Neural crest cell (in vitro differentiated cells): ENCODE measurements at regions not wholly inside any gene's neighbourhood (a gene's known extent, or its start where the extent isn't known, plus 50 kb on each side); places are given as distances from the start of the nearest gene placed in this dataset.

ENCODE experiments used
- DNase-seq: peaks from one replicate; pipeline ENCODE4 v3.0.0; 2021; ENCODE audit warnings: low read depth, mixed read lengths, low spot score
- H3K27ac Mint-ChIP-seq: one replicate; pipeline ENCODE4 v1.8.0; 2021; ENCODE audit warnings: mild to moderate bottlenecking, mixed read lengths; ENCODE audit not compliant: unreplicated experiment
- H3K27me3 Mint-ChIP-seq: 2 replicates; pipeline ENCODE4 v1.8.0; 2021; ENCODE audit warnings: low read depth, mild to moderate bottlenecking, mixed read lengths
- H3K36me3 Mint-ChIP-seq: 2 replicates; pipeline ENCODE4 v1.8.0; 2021; ENCODE audit warnings: low read depth, mild to moderate bottlenecking, mixed read lengths
- H3K4me1 Mint-ChIP-seq: 2 replicates; pipeline ENCODE4 v1.8.0; 2021; ENCODE audit warnings: mixed read lengths
- H3K4me3 Mint-ChIP-seq: one replicate; pipeline ENCODE4 v1.8.0; 2021; ENCODE audit warnings: mild to moderate bottlenecking, mixed read lengths
- H3K9me3 Mint-ChIP-seq: 2 replicates; pipeline ENCODE4 v1.8.0; 2021; ENCODE audit warnings: mixed read lengths
- TF ChIP-seq, protein P1 (sequence below): fragments of 200-600 bp; sonication (generic); conservative IDR thresholded peaks from 2 replicates; pipeline ENCODE4 v1.5.0; 2021; ENCODE audit warnings: antibody characterized with exemption, mild to moderate bottlenecking

DNA sequence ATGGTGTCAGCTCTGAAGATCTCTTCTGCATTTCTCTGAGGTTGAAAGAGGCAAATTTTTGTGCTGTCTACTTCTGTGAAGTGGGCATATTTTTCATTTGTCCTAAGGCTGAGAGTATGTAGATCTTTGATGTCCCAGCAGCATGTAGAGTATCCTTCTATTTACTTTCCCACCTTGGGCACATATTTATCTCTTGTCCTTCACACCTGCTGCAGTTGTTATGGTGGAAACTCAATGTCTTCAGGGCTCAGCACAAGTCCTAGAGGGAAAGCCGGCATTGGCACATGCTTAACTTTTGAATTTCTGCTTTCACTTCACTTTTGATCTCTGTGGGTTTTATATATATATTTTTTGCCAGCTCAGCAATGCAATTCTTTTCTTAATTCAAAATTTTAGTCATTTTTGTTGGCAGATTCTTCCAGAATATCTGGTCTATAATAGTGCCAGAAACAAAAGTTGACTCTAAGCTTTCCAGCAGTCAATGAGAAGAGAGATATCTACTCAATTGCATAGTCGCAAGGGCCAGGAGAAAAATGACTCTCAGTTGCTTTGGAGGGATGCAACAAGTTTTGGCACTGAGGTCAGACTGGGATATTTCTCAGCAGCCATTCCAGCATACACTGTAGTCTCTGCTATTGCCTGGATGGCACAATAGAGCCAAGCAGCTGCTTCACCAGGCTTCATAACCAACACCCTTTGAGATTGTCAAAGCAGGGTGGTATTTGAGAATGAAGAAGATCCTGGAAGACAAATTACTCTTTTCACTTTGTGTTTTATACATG lies 127.8 kb upstream of the FAT1 start:
- TF ChIP-seq, protein P1, sequence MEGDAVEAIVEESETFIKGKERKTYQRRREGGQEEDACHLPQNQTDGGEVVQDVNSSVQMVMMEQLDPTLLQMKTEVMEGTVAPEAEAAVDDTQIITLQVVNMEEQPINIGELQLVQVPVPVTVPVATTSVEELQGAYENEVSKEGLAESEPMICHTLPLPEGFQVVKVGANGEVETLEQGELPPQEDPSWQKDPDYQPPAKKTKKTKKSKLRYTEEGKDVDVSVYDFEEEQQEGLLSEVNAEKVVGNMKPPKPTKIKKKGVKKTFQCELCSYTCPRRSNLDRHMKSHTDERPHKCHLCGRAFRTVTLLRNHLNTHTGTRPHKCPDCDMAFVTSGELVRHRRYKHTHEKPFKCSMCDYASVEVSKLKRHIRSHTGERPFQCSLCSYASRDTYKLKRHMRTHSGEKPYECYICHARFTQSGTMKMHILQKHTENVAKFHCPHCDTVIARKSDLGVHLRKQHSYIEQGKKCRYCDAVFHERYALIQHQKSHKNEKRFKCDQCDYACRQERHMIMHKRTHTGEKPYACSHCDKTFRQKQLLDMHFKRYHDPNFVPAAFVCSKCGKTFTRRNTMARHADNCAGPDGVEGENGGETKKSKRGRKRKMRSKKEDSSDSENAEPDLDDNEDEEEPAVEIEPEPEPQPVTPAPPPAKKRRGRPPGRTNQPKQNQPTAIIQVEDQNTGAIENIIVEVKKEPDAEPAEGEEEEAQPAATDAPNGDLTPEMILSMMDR: no peak
- Mint-ChIP-seq H3K4me1 (peaks cover 2% of the 10 kb centered on the region), H3K27me3 (no peaks in the 10 kb centered on the region), H3K4me3 (no peak overlapping the region), H3K9me3 (peaks cover 17% of the 10 kb centered on the region), H3K36me3 (peaks cover 22% of the 10 kb centered on the region), H3K27ac (no peak overlapping the region)
- no peak for DNase-seq

DNA sequence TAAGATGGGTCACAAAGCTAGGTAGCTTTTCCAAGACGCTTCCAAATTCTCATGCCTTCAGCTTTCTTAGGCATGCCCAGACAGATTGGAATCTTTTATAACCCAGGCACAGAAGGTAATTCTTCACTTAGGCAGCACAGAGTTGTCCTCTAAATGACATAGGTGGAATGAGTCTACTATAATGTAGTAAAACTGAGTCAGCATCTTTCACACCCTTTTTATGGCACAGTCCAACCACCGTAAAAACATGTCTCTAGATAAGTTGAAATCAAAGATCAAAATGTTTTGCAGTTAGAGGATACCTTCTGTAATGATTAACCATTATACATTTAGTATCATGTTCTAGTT lies 128.4 kb upstream of the FAT1 start:
- TF ChIP-seq, protein P1: no peak
- H3K36me3 Mint-ChIP-seq: peaks cover 22% of the 10 kb centered on the region
- DNase-seq: no peak
- peaks cover 17% of the 10 kb centered on the region for H3K9me3 Mint-ChIP-seq
- H3K4me3 Mint-ChIP-seq: no peak overlapping the region
- H3K4me1 Mint-ChIP-seq: no peaks in the 10 kb centered on the region
- H3K27me3 Mint-ChIP-seq: no peaks in the 10 kb centered on the region
- H3K27ac Mint-ChIP-seq: no peak overlapping the region

DNA sequence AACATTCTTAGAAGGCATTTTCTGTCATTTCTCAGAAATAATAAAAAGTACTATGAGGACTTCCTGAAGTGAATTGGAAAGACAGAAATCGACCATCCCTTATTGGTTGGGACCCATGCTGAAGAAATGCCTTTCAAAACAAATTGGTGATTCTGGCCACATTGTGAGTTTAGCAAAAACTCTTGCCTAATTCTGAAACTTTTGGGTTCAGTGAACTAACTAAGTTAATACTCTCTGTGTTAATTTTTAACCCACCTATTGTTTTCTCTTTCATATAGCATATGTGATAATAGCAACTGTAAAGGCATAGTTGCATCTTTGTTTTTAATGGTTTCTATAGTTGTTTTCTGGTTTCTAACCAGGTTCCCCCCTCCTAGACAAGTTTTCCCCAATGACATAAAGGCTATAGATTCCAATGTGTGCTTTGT lies 129.3 kb upstream of the FAT1 start:
- Mint-ChIP-seq H3K9me3 (peaks cover 14% of the 10 kb centered on the region), H3K27me3 (no peaks in the 10 kb centered on the region), H3K36me3 (peaks cover 17% of the 10 kb centered on the region), H3K4me1 (no peaks in the 10 kb centered on the region), H3K4me3 (no peak overlapping the region), H3K27ac (no peak overlapping the region)
- no peak for DNase-seq
- TF ChIP-seq, protein P1: no peak

DNA sequence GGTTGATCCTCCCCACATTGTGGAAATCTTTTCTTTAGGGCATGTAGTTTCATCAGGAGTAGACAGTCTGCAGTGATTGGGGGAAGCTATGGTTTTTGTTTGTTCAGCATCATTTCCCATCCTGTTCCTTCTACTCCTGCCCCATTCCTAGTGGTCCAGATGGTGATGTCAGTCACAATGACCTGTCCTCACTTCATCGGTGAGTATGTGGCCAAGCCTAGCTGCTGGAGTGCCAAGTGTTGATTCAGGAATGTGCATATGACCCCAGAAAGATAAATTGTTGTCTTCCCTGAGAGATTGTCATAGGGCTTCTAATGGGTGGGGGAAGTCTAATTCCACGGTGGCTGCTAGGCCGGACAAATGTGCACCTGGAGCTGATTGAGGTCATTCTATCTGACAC lies 130.6 kb upstream of the FAT1 start:
- TF ChIP-seq, protein P1: no peak
- Mint-ChIP-seq H3K36me3 (peaks cover 15% of the 10 kb centered on the region), H3K4me3 (no peak overlapping the region), H3K27ac (no peak overlapping the region), H3K9me3 (peaks cover 11% of the 10 kb centered on the region), H3K4me1 (no peaks in the 10 kb centered on the region), H3K27me3 (no peaks in the 10 kb centered on the region)
- no peak for DNase-seq

DNA sequence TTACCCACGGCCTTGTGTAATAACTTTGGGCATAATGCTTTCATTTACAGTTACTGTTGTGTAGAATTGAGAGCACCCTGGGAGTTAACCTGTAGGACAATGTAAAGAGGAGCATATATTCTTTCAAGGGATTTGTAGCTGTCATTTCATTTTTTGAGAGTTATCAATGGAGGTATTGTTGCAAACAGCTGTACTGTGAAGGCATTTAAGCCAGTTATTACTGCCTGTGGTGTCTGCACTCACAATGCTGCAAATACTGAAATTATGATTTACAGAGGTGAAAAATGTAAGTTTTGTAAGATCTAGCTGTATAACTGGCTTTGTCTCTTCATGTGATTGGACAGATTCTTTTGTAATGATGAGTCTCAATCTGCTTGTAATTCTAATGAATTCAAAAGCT lies 131.5 kb upstream of the FAT1 start:
- H3K4me1 Mint-ChIP-seq: no peaks in the 10 kb centered on the region
- H3K4me3 Mint-ChIP-seq: no peak overlapping the region
- H3K27me3 Mint-ChIP-seq: no peaks in the 10 kb centered on the region
- TF ChIP-seq, protein P1: no peak
- H3K27ac Mint-ChIP-seq: no peak overlapping the region
- peaks cover 15% of the 10 kb centered on the region for H3K36me3 Mint-ChIP-seq
- peaks cover 8% of the 10 kb centered on the region for H3K9me3 Mint-ChIP-seq
- no peak for DNase-seq
